SH-SY5Y (cell line): ENCODE measurements at regions not wholly inside any gene's neighbourhood (a gene's known extent, or its start where the extent isn't known, plus 50 kb on each side); places are given as distances from the start of the nearest gene placed in this dataset.

ENCODE experiments used
- GATA2 ChIP-seq: IDR thresholded peaks from 2 replicates; pipeline ENCODE4 v1.6.1; 2011; ENCODE audit warnings: mild to moderate bottlenecking, low read depth, low read length
- GATA3 ChIP-seq: IDR thresholded peaks from 2 replicates; pipeline ENCODE4 v1.6.1; 2011; ENCODE audit warnings: low read depth, mild to moderate bottlenecking, low read length, moderate library complexity

DNA sequence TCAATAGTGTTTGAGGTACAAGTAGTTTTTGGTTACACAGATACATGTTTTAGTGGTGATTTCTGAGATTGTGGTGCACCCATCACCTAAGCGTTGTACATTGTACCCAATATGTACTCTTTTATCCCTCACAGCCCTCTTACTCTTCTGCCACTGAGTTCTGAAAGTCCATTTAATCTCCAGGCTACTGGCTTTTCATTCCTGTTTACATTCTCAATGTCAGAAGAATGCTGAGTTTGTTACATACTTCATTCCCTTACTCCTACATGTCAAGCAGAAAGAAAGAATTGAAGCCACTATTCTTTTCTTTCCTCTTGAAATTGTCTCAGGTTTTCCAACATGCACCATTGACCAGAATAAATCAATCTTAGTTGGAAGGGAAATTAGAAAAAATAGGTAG is 1565.9 kb downstream of the PLA2G4A start:
- TF ChIP-seq GATA2 = no peak
- no peak for TF ChIP-seq GATA3
